Jurkat, Clone E6-1 (cell line): ENCODE measurements at regions not wholly inside any gene's neighbourhood (a gene's known extent, or its start where the extent isn't known, plus 50 kb on each side); places are given as distances from the start of the nearest gene placed in this dataset.

Source experiments
- DNase-seq: peaks from one replicate; pipeline ENCODE4 v3.0.0-alpha.2; 2011; ENCODE audit warnings: low read depth, low spot score
- H3K4me3 ChIP-seq: 2 replicates; pipeline ENCODE4 v1.5.1; 2011; ENCODE audit warnings: mild to moderate bottlenecking, low read length, control low read depth, moderate library complexity

GRCh38 chr14:58697930-58698642 is 60.3 kb downstream of the DACT1 start:
- no peak for DNase-seq
- H3K4me3 ChIP-seq, result no peak overlapping the region

GRCh38 chr14:58699681-58700205 is 62.0 kb downstream of the DACT1 start:
- H3K4me3 ChIP-seq, result no peak overlapping the region
- no peak for DNase-seq

GRCh38 chr14:58701156-58701555 is 63.4 kb downstream of the DACT1 start:
- DNase-seq, result no peak
- H3K4me3 ChIP-seq, result no peak overlapping the region

DNA sequence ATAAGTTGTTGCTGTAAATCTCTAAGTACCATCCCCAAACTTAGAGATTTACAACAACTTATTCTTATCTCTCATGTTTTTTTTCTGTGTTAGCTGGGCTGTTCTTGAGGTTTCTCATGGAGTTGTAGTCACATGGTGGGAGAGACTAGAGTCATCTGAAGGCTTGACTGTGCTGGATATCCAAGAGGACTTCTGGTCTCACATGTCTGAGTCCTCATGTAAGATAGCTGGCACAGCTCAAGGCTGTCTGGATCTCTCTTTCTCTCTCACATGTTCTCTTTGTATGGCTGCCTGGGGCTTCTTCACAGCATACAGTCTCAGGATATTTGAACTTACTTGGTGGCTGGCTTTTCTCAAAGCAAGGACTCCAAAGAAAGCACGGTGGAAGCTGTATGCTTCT is 63.8 kb downstream of the DACT1 start:
- H3K4me3 ChIP-seq, result no peak overlapping the region
- no peak for DNase-seq

GRCh38 chr14:58702441-58703160 is 64.8 kb downstream of the DACT1 start:
- H3K4me3 ChIP-seq, result no peak overlapping the region

GRCh38 chr14:58703161-58703506 is 65.4 kb downstream of the DACT1 start:
- H3K4me3 ChIP-seq, result no peak overlapping the region
- no peak for DNase-seq

More at GRCh38 chr14:58702441-58703160, 64.8 kb downstream of the DACT1 start:
- DNase-seq, result no peak

DNA sequence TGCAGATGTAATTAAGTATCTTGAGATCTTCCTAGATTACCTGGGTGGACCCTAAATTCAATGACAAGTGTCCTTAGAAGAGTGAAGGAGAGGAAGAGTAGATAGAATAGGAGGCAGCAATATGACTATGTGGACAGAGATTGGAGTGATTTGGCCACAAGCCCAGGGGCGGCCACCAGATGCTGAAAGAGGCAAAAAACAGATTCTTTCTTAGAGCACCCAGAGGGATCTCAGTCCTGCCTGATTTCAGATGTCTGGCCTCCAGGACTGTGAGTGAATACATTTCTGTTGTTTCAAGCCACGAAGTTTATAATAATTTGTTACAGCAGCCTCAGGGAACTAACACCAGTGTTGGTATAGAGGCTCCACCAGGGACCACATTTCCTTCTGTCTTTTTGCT is 67.3 kb downstream of the DACT1 start:
- no peak overlapping the region for H3K4me3 ChIP-seq
- DNase-seq, result no peak

DNA sequence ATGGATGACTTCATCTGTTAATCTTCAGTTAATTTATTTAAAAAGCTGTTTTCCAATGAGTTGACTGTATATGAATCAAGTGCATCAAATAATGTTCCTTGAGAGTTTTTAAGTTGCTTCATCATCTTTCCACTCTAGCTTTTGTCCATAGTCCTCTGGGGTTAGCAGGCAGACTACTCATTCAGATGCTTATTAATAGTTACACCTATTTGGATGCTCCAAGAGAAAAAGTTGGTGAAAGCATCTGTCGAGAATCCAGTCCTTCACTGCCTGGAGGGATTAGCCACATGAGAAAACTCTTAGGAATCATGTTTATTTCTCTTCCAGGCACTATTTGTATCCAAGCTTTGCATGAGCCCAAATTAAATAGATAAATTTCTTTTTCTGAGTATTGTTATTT is 70.2 kb downstream of the DACT1 start:
- DNase-seq, result no peak
- no peak overlapping the region for H3K4me3 ChIP-seq

DNA sequence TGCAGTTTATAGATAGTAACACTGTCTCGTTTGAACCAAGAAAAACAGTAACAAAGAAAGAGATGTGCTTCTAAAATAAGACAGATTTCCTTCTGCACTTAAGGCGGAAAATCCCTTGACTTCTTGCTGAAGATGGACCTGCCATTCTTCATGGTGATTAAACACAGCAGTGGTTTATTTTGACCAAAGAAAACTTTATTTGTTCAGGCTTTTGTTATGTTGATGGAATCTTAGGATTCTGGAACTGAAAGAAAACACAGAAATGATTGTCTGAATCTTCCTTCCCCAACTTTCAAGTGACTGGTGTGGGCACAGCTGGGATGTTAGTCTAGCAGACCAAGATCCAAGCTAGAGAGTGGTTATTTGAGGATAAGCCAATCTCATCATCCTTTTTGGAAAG is 72.2 kb downstream of the DACT1 start:
- no peak overlapping the region for H3K4me3 ChIP-seq
- no peak for DNase-seq

DNA sequence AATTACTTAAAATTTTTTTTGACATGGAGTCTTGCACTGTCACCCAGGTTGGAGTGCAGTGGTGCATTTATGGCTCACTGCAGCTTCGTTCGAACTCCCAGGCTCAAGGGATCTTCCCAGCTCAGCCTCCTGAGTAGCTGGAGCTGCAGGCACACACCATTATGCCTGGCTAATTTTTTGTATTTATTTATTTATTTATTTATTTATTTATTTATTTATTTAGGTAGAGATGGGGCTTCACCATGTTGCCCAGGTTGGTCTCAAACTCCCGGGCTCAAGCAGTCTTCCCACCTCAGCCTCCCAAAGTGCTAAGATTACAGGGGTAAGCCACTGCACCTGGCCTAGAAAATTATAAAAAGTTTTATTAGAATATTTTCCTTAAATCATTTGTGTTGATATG is 73.6 kb downstream of the DACT1 start:
- DNase-seq, result no peak
- no peak overlapping the region for H3K4me3 ChIP-seq

DNA sequence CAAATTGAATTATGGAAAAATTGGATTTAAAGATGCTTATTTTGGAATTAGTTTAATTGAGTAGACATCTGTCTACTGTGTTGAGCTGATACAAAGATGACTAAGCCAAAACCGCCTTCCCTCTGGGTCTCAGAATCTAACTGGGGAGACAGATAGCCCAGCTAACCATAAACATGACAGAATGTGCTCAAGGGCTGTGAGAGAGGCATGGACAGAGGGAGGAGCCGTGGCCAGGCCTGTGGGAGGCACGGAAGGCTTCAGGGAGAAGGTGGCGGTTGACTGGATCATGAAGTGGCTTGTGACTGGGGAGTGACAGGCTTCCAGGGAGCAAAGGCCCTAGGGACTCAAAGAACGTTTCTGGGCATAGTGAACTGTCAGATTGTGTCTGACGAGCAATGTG is 74.6 kb downstream of the DACT1 start:
- DNase-seq, result no peak
- no peak overlapping the region for H3K4me3 ChIP-seq

DNA sequence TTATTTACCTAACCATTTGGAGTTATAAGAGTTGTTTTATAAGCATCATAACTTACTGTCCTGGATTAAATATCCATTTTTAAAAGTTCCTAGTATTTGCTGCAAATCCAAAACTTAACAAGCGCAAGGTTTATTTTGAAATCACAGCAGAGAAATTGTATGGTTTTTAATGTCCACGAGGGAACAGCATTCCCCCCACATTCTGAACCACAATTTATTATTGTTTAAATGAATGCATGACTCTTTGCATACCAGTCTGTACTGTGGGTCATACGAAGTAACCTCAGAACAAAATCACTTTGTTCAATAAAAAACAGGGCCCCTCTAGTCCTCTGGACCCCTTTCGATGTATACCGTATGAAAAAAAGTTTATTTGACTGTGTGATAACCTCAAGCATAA is 75.9 kb downstream of the DACT1 start:
- DNase-seq, result no peak
- no peak overlapping the region for H3K4me3 ChIP-seq

DNA sequence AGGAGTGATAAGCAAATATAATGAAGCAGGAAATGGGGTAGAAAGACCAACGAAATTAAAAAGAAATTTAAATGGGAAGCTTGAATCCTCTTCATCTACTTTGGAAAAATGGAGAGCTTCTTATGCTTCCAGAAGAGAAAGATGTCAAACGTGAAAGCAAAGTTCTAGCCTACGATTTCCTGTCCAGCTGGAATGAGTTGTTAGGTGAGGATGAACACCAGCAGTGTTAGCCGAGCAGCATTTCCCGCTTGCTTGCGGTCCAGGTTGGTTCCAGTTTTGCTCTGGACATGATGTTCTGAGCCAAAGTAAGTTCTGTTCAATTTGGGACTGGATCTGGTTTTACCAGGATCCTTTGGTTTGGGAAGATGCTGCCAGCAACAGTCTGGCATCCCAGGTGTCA is 78.9 kb downstream of the DACT1 start:
- H3K4me3 ChIP-seq, result no peak overlapping the region
- no peak for DNase-seq

DNA sequence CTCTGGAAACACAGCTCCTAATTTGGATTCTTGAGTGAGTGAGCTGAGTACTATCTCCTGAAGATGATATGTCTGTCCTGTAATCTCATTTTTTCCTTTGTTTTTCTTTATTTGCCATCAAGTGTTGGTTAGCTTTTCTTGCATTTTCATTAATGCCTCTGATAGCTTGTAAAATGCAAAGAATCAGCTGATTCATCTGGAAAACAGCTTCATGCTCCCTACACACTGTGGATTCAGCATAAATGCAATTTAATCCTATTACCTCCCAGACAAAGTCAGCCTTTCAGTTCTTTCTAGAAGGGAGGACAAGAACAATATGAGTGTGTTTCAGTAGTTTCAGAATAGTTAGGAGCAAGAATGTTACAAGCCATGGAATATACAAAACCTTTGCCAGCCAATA is 79.4 kb downstream of the DACT1 start:
- no peak overlapping the region for H3K4me3 ChIP-seq
- DNase-seq, result no peak

DNA sequence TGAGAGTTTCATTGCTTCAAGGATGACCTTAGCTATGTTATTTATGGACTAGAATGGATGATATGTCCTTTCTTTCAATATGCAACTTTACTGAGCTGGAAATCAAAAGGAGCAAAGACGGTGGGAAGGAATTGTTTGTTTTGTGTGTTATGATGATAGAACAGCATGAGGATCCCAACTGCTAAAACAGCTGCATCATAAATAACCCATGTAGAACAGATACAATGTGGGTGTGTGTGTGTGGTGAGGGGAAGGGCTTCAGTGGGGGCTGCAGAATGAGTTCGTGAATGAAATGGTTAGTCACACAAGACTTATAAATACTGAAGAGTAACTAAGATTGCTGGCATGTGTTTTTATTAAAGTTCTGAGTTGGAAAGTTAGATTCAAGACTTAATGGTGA is 80.1 kb downstream of the DACT1 start:
- DNase-seq, result no peak
- H3K4me3 ChIP-seq, result no peak overlapping the region

GRCh38 chr14:58718226-58719205 is 80.8 kb downstream of the DACT1 start:
- no peak for DNase-seq

GRCh38 chr14:58721723-58722122 is 84.0 kb downstream of the DACT1 start:
- DNase-seq, result no peak
- no peak overlapping the region for H3K4me3 ChIP-seq

More at GRCh38 chr14:58718226-58719205, 80.8 kb downstream of the DACT1 start:
- no peak overlapping the region for H3K4me3 ChIP-seq

- no peak for DNase-seq
- no peak overlapping the region for H3K4me3 ChIP-seq
Observed at GRCh38 chr14:58722441-58722840, 84.7 kb downstream of the DACT1 start.

DNA sequence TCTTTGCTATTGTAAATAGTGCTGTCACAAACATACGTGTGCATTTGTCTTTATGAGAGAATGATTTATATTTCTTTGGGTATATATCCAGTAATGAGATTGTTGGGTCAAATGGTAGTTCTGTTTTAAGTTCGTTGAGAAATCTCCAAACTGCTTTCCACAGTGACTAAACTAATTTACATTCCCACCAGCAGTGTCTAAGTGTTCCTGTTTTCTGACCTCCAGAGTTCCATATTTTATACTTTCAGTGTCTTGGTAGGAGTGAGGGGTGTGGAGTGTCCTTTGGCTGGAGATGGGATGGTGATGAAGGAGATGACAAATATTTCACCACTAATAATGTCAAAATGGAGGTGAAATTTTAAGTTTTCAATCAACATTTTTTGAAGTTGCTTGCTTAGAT is 86.4 kb downstream of the DACT1 start:
- no peak for DNase-seq
- H3K4me3 ChIP-seq, result no peak overlapping the region

DNA sequence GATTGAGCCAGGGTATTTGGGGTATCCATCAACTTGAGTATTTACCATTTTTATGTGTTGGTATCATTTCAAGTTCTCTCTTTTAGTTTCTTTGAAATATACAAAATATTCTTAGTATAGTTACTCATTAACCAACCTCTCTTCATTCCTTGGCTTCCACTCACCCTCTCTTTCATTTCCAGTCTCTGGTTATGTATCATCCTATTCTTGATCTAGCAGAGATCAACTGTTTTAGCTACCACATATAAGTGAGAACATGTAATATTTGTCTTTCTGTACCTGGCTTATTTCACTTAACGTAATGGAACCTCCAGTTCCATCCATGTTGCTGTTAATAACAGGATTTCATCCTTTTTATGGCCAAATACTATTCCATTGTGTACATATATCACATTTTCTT is 86.9 kb downstream of the DACT1 start:
- H3K4me3 ChIP-seq, result no peak overlapping the region
- DNase-seq, result no peak
